ENCODE measurements at regions not wholly inside any gene's neighbourhood (a gene's known extent, or its start where the extent isn't known, plus 50 kb on each side); places are given as distances from the start of the nearest gene placed in this dataset.

DNA sequence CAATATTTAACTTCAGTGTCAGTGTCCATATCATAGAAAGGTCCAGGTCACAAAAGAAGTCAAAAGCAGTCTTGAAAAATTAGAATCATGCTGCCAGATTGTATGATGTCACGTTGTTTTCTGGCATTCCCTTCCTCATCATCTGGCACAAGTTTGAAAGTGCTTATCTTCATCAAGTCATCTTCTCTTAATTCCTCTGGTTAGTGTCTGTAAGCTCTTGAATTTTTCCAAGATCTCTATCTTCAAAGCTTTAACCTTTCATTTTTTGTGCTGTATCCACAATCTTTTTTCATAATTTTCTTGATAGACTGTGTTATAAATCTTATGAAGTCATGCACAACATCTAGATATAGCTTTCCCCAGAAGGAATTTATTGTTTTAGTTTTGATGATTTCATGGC is 682.7 kb upstream of the AADAT start:
- intact Hi-C loops (cut with micrococcal nuclease): no loop called here
- ChIA-PET CTCF (no interaction called here), POLR2A (no interaction called here)
- Histone ChIP-seq H3K36me3 (replicated peaks in 1 of 2; ENCODE audit: control extremely low read depth in 1 of 2, control insufficient read depth in 1 of 2, extremely low read depth in 1 of 2, insufficient read depth in 2 of 2, low read length in 1 of 2) (no peaks in the 10 kb centered on the region), H4K20me1 (ENCODE audit: control insufficient read depth, insufficient read depth, low read length, poor library complexity, severe bottlenecking) (no peaks in the 10 kb centered on the region), H3K27me3 (replicated peaks in 1 of 4; ENCODE audit: control extremely low read depth in 1 of 4, control insufficient read depth in 3 of 4, insufficient read depth in 4 of 4, low read length in 3 of 4) (no peaks in the 10 kb centered on the region), H2AFZ (ENCODE audit: insufficient read depth, low read depth, low read length, poor library complexity, severe bottlenecking) (no peak overlapping the region), H3K4me3 (ENCODE audit: control extremely low read depth in 1 of 5, extremely low read depth in 1 of 5, insufficient read depth in 1 of 5, low read depth in 2 of 5, low read length in 4 of 5) (no peak overlapping the region), H3K79me2 (ENCODE audit: control insufficient read depth, insufficient read depth, low read length) (no peaks in the 10 kb centered on the region), H3K9me3 (ENCODE audit: control extremely low read depth in 1 of 3, control insufficient read depth in 2 of 3, insufficient read depth in 1 of 3, low read length in 2 of 3) (peaks cover 0 to 15% (median 0%) of the 10 kb centered on the region in 3 donors), H3K4me1 (ENCODE audit: control insufficient read depth in 2 of 2, insufficient read depth in 2 of 2, low read length in 2 of 2) (no peaks in the 10 kb centered on the region), H3K9ac (ENCODE audit: low read length) (no peak overlapping the region), H3K4me2 (replicated peaks; ENCODE audit: low read depth, low read length, poor library complexity, severe bottlenecking) (no peak overlapping the region), H3K27ac (ENCODE audit: low read length in 2 of 2) (no peak overlapping the region)
- no peak overlapping the region for H3K27ac Mint-ChIP-seq
- ATAC-seq (ENCODE audit: low read depth) (no peak), DNase-seq (no peak)
- no peaks in the 10 kb centered on the region for H3K4me1 Mint-ChIP-seq
- H3K4me3 Mint-ChIP-seq: no peak overlapping the region
- H3K27me3 Mint-ChIP-seq: no peaks in the 10 kb centered on the region
- TF ChIP-seq, protein P1, sequence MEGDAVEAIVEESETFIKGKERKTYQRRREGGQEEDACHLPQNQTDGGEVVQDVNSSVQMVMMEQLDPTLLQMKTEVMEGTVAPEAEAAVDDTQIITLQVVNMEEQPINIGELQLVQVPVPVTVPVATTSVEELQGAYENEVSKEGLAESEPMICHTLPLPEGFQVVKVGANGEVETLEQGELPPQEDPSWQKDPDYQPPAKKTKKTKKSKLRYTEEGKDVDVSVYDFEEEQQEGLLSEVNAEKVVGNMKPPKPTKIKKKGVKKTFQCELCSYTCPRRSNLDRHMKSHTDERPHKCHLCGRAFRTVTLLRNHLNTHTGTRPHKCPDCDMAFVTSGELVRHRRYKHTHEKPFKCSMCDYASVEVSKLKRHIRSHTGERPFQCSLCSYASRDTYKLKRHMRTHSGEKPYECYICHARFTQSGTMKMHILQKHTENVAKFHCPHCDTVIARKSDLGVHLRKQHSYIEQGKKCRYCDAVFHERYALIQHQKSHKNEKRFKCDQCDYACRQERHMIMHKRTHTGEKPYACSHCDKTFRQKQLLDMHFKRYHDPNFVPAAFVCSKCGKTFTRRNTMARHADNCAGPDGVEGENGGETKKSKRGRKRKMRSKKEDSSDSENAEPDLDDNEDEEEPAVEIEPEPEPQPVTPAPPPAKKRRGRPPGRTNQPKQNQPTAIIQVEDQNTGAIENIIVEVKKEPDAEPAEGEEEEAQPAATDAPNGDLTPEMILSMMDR (IDR thresholded peaks at IDR 0.05): no peak
- TF ChIP-seq EZH2 (IDR thresholded peaks at IDR 0.05; ENCODE audit: borderline replicate concordance, insufficient read depth, low read depth, low read length, poor library complexity, severe bottlenecking): no peak
- H3K9me3 Mint-ChIP-seq (ENCODE audit: insufficient read depth): no peaks in the 10 kb centered on the region
- WGBS (ENCODE audit: insufficient coverage): 83% methylated on average over 1 of the region's 1 CpG

DNA sequence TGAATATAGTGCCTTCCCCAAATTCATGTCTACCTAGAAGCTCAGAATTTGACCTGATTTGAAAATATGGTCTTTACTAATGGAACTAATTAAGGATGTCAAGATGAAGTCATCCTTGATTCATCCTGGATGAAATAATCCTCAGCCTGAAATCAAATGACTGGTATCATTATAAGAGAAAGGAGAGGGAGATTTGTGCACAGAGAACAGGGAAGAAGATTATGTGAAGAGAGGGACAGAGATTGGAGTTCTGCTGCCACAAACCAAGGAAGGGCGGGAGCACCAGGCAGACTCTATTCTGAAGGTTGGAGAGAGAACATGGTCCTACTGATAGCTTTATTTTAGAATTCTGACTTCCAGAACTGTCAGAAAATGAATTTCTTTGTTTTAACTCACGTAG is 680.9 kb upstream of the AADAT start:
- Histone ChIP-seq H3K27ac (ENCODE audit: low read length in 2 of 2) (no peak overlapping the region), H4K20me1 (ENCODE audit: control insufficient read depth, insufficient read depth, low read length, poor library complexity, severe bottlenecking) (no peaks in the 10 kb centered on the region), H3K9ac (ENCODE audit: low read length) (no peak overlapping the region), H3K27me3 (replicated peaks in 1 of 4; ENCODE audit: control extremely low read depth in 1 of 4, control insufficient read depth in 3 of 4, insufficient read depth in 4 of 4, low read length in 3 of 4) (no peaks in the 10 kb centered on the region), H3K9me3 (ENCODE audit: control extremely low read depth in 1 of 3, control insufficient read depth in 2 of 3, insufficient read depth in 1 of 3, low read length in 2 of 3) (peaks cover 0 to 1% (median 0%) of the 10 kb centered on the region in 3 donors), H3K4me3 (ENCODE audit: control extremely low read depth in 1 of 5, extremely low read depth in 1 of 5, insufficient read depth in 1 of 5, low read depth in 2 of 5, low read length in 4 of 5) (no peak overlapping the region), H3K36me3 (replicated peaks in 1 of 2; ENCODE audit: control extremely low read depth in 1 of 2, control insufficient read depth in 1 of 2, extremely low read depth in 1 of 2, insufficient read depth in 2 of 2, low read length in 1 of 2) (no peaks in the 10 kb centered on the region), H2AFZ (ENCODE audit: insufficient read depth, low read depth, low read length, poor library complexity, severe bottlenecking) (no peak overlapping the region), H3K4me2 (replicated peaks; ENCODE audit: low read depth, low read length, poor library complexity, severe bottlenecking) (no peak overlapping the region), H3K79me2 (ENCODE audit: control insufficient read depth, insufficient read depth, low read length) (no peaks in the 10 kb centered on the region), H3K4me1 (ENCODE audit: control insufficient read depth in 2 of 2, insufficient read depth in 2 of 2, low read length in 2 of 2) (no peaks in the 10 kb centered on the region)
- WGBS (ENCODE audit: insufficient coverage): no CpG with 5 or more reads among the region's 2 CpGs
- H3K4me3 Mint-ChIP-seq: no peak overlapping the region
- ATAC-seq (ENCODE audit: low read depth): no peak
- intact Hi-C loops (cut with micrococcal nuclease): no loop called here
- DNase-seq: no peak
- no peaks in the 10 kb centered on the region for H3K27me3 Mint-ChIP-seq
- H3K9me3 Mint-ChIP-seq (ENCODE audit: insufficient read depth): no peaks in the 10 kb centered on the region
- H3K27ac Mint-ChIP-seq: no peak overlapping the region
- no peak for TF ChIP-seq EZH2 (IDR thresholded peaks at IDR 0.05; ENCODE audit: borderline replicate concordance, insufficient read depth, low read depth, low read length, poor library complexity, severe bottlenecking)
- TF ChIP-seq, protein P1 (IDR thresholded peaks at IDR 0.05): no peak
- ChIA-PET CTCF (no interaction called here), POLR2A (no interaction called here)
- H3K4me1 Mint-ChIP-seq: no peaks in the 10 kb centered on the region
